GM23248 (cell line): ENCODE measurements at regions not wholly inside any gene's neighbourhood (a gene's known extent, or its start where the extent isn't known, plus 50 kb on each side); places are given as distances from the start of the nearest gene placed in this dataset.

Experiments used
- EZH2 ChIP-seq: fragments of 200-600 bp; sonication (generic); IDR thresholded peaks from 2 replicates; pipeline ENCODE4 v1.6.1; 2018; ENCODE audit warnings: antibody characterized with exemption, mild to moderate bottlenecking; ENCODE audit not compliant: insufficient read depth, poor library complexity, severe bottlenecking
- EZH2phosphoT487 ChIP-seq: fragments of 200-600 bp; sonication (generic); IDR thresholded peaks from 2 replicates; pipeline ENCODE4 v1.6.1; 2018; ENCODE audit warnings: antibody characterized with exemption, moderate library complexity, mild to moderate bottlenecking, low read depth; ENCODE audit not compliant: insufficient read depth

DNA sequence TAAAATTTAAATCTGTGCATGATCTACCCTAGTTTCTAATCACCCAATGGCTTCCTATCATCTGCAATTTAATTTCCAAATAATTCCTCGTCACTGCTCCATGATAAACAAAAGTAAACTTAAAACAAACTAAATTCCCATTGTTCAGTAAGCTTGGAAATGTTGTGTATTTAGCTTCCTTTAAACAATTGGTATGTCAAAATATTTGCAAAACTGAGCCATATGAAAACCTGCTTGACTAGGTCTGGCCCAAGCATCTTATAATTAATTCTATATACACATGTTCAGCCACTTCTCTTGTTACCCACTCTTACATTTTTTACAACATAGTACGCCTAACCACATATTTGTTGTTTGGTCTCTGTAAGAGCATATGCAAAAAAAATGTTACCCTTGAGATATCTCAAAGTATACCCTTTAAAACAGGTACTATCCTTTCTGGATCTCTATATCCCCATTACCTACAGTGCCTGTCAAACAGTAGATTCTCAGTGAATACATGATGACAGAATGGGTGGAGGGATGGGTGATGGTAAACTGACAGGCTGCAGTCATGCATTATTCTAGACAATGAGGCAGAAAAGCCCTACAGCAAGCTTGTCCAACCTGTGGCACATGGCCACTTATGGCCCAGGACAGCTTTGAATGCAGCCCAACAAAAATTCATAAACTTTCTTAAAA is 1277.9 kb upstream of the TENM4 start:
- TF ChIP-seq EZH2phosphoT487 (no peak), EZH2 (no peak)
